CD4-positive, alpha-beta T cell (primary cell): ENCODE measurements at regions not wholly inside any gene's neighbourhood (a gene's known extent, or its start where the extent isn't known, plus 50 kb on each side); places are given as distances from the start of the nearest gene placed in this dataset.
"Not testable (repeated sequence)": the region's sequence is repeated elsewhere in the genome, so short reads cannot be mapped to it uniquely, and the experiment has no call there.

Experiments used
- ATAC-seq: fragments of 200-7000 bp; cut with Tn5 transposase; one replicate; pipeline ENCODE4 v1.10.0; 2022; ENCODE audit warnings: mild to moderate bottlenecking; ENCODE audit not compliant: poor library complexity
- CTCF ChIA-PET: fragments of 350-600 bp; sonication (Branson Sonifier 250); formaldehyde crosslinking; loops from one replicate; lab custom pipeline; 2021; ENCODE audit warnings: antibody characterized with exemption, inconsistent platforms; lab: Charles Lee
- POLR2A ChIA-PET: fragments of 350-600 bp; sonication (Branson Sonifier 250); formaldehyde crosslinking; loops from one replicate; lab custom pipeline; 2021; ENCODE audit warnings: antibody characterized with exemption, inconsistent platforms; lab: Charles Lee
- DNase-seq, 14 experiments: peaks; one replicate each; pipeline ENCODE4 v3.0.0-alpha.2; 2013 to 2020; ENCODE audit warnings: mixed read lengths in 2 of 14
- H3K27ac ChIP-seq, 2 donors: one replicate each; pipeline versions ENCODE4 v1.5.1 to v1.7.0; 2013; ENCODE audit warnings: low read length in 2 of 2, low read depth in 1 of 2, mild to moderate bottlenecking in 1 of 2
- H3K27me3 ChIP-seq, 2 experiments: 1 replicate in 1 of 2; 2 replicates in 1 of 2; pipeline versions ENCODE4 v1.6.1 to v1.7.0; 2013; ENCODE audit warnings: low read length in 2 of 2, control low read depth in 1 of 2, mild to moderate bottlenecking in 1 of 2, moderate library complexity in 1 of 2; ENCODE audit not compliant: insufficient read depth in 2 of 2, control insufficient read depth in 1 of 2
- H3K36me3 ChIP-seq: one replicate; pipeline ENCODE4 v1.6.1; 2013; ENCODE audit warnings: low read length, control low read depth; ENCODE audit not compliant: insufficient read depth
- H3K4me1 ChIP-seq: one replicate; pipeline ENCODE4 v1.6.1; 2013; ENCODE audit warnings: low read length, control low read depth; ENCODE audit not compliant: insufficient read depth
- H3K4me3 ChIP-seq: one replicate; pipeline ENCODE4 v1.5.1; 2013; ENCODE audit warnings: mild to moderate bottlenecking, low read length, moderate library complexity
- H3K9me3 ChIP-seq, 2 experiments: 1 replicate in 1 of 2; 2 replicates in 1 of 2; pipeline versions ENCODE4 v1.6.1 to v1.7.0; 2013; ENCODE audit warnings: low read length in 2 of 2, mild to moderate bottlenecking in 2 of 2, control low read depth in 1 of 2, moderate library complexity in 1 of 2; ENCODE audit not compliant: control insufficient read depth in 1 of 2, insufficient read depth in 1 of 2
- H3K27ac Mint-ChIP-seq: one replicate; pipeline ENCODE4 v1.8.0; 2020; ENCODE audit warnings: mixed read lengths
- H3K27me3 Mint-ChIP-seq: one replicate; pipeline ENCODE4 v1.8.0; 2021; ENCODE audit warnings: mixed read lengths
- H3K36me3 Mint-ChIP-seq: one replicate; pipeline ENCODE4 v1.8.0; 2021; ENCODE audit warnings: low read depth, mixed read lengths
- H3K4me1 Mint-ChIP-seq: one replicate; pipeline ENCODE4 v1.8.0; 2021; ENCODE audit warnings: low read depth, mixed read lengths
- H3K4me3 Mint-ChIP-seq: one replicate; pipeline ENCODE4 v1.8.0; 2020; ENCODE audit warnings: mild to moderate bottlenecking, mixed read lengths
- H3K9me3 Mint-ChIP-seq: one replicate; pipeline ENCODE4 v1.8.0; 2020; ENCODE audit warnings: mixed read lengths
- CTCF ChIP-seq: fragments of 200-600 bp; IDR thresholded peaks from one replicate; pipeline ENCODE4 v1.8.0; 2022; ENCODE audit warnings: antibody characterized with exemption, mild to moderate bottlenecking
- intact Hi-C, 2 experiments: fragments of 100-400 bp; cut with DNase I in 1 of 2; cut with micrococcal nuclease in 1 of 2; formaldehyde crosslinking; loops; one replicate each; pipeline versions ENCODE4 v1.15.1 to v1.9.0; 2023 to 2025; cut with DNase I, micrococcal nuclease

- Mint-ChIP-seq H3K4me1 (no peaks in the 10 kb centered on the region), H3K27me3 (no peaks in the 10 kb centered on the region), H3K9me3 (peaks cover 12% of the 10 kb centered on the region), H3K4me3 (no peak overlapping the region), H3K36me3 (no peaks in the 10 kb centered on the region), H3K27ac (no peak overlapping the region)
- POLR2A ChIA-PET: no interaction called here
- H3K27me3 ChIP-seq: no peaks in the 10 kb centered on the region
- ATAC-seq (no peak), DNase-seq (no peak)
- intact Hi-C loops: no loop called here
- H3K36me3 ChIP-seq: no peaks in the 10 kb centered on the region
- no peaks in the 10 kb centered on the region for H3K4me1 ChIP-seq
- CTCF ChIA-PET: no interaction called here
- H3K9me3 ChIP-seq: peaks cover 0 to 5% of the 10 kb centered on the region in 2 experiments
- no peak overlapping the region for H3K4me3 ChIP-seq
- no peak for TF ChIP-seq CTCF
- no peak overlapping the region for H3K27ac ChIP-seq
Measured at GRCh38 chr13:56586976-56587375, 553.7 kb upstream of the PRR20A start.

DNA sequence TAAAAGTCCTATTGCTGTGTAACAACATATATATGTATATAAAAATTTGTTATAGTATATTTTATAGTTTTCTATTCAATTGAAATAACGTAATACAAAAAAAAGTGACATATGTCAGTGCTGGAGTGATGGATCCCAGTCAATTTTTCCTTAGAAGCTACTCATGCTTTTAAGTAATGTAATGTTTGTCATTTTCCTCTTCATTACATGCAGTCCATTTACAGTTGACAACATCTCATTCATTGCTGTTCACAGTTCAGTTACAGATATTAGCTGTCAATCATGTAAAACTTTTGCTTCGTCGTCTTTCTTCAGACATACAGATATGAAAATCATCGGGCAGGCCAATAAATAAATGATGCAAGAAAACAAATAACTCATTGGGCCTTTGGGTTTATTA is 525.1 kb upstream of the PRR20A start:
- intact Hi-C loops: no loop called here
- Mint-ChIP-seq H3K27me3 (no peaks in the 10 kb centered on the region), H3K36me3 (no peaks in the 10 kb centered on the region), H3K4me1 (no peaks in the 10 kb centered on the region), H3K4me3 (no peak overlapping the region), H3K27ac (no peak overlapping the region), H3K9me3 (peaks cover 4% of the 10 kb centered on the region)
- POLR2A ChIA-PET: no interaction called here
- CTCF ChIA-PET: no interaction called here
- Histone ChIP-seq H3K27me3 (no peaks in the 10 kb centered on the region), H3K9me3 (no peaks in the 10 kb centered on the region), H3K36me3 (no peaks in the 10 kb centered on the region), H3K4me1 (no peaks in the 10 kb centered on the region), H3K27ac (no peak overlapping the region), H3K4me3 (no peak overlapping the region)
- TF ChIP-seq CTCF: no peak
- DNase-seq (no peak), ATAC-seq (no peak)

- H3K36me3 Mint-ChIP-seq: no peaks in the 10 kb centered on the region
- H3K4me3 ChIP-seq: no peak overlapping the region
- H3K27me3 ChIP-seq: no peaks in the 10 kb centered on the region
- H3K4me3 Mint-ChIP-seq: no peak overlapping the region
- H3K9me3 ChIP-seq: peaks cover 15 to 19% of the 10 kb centered on the region in 2 experiments
- no peaks in the 10 kb centered on the region for H3K36me3 ChIP-seq
- no peaks in the 10 kb centered on the region for H3K4me1 Mint-ChIP-seq
- ATAC-seq (no peak), DNase-seq (no peak)
- intact Hi-C loops: no loop called here
- no peaks in the 10 kb centered on the region for H3K27me3 Mint-ChIP-seq
- no peak overlapping the region for H3K27ac ChIP-seq
- H3K27ac Mint-ChIP-seq: no peak overlapping the region
- POLR2A ChIA-PET: no interaction called here
- no peaks in the 10 kb centered on the region for H3K4me1 ChIP-seq
- CTCF ChIA-PET: no interaction called here
- TF ChIP-seq CTCF: no peak
- peaks cover 12% of the 10 kb centered on the region for H3K9me3 Mint-ChIP-seq
Measured at GRCh38 chr13:56622840-56623239, 517.9 kb upstream of the PRR20A start.

- H3K4me1 Mint-ChIP-seq, H3K27ac Mint-ChIP-seq, DNase-seq, H3K27me3 ChIP-seq, CTCF ChIA-PET, POLR2A ChIA-PET, H3K36me3 ChIP-seq, intact Hi-C loops, H3K27me3 Mint-ChIP-seq, H3K27ac ChIP-seq, H3K4me1 ChIP-seq, H3K4me3 Mint-ChIP-seq, H3K4me3 ChIP-seq, H3K36me3 Mint-ChIP-seq, ATAC-seq, H3K9me3 ChIP-seq: not testable (repeated sequence)
- peaks cover 21% of the 10 kb centered on the region for H3K9me3 Mint-ChIP-seq
Measured at GRCh38 chr13:56628886-56629285, 511.8 kb upstream of the PRR20A start.

DNA sequence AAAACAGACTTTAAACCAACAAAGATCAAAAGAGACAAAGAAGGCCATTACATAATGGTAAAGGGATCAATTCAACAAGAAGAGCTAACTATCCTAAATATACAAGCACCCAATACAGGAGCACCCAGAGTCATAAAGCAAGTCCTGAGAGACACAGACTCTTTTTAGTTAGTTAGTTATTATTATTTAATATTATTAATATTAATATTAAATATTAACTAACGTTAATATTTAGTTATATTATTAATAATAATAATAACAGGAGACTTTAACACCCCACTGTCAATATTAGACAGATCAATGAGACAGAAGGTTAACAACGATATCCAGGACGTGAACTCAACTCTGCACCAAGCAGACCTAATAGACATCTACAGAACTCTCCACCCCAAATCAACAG is 509.7 kb upstream of the PRR20A start:
- H3K4me3 ChIP-seq, H3K4me1 ChIP-seq, DNase-seq, intact Hi-C loops, H3K4me1 Mint-ChIP-seq, H3K27me3 ChIP-seq, ATAC-seq, H3K9me3 ChIP-seq, H3K36me3 Mint-ChIP-seq, POLR2A ChIA-PET, H3K36me3 ChIP-seq, H3K27ac Mint-ChIP-seq, H3K27ac ChIP-seq, CTCF ChIA-PET, H3K27me3 Mint-ChIP-seq, H3K4me3 Mint-ChIP-seq: not testable (repeated sequence)
- H3K9me3 Mint-ChIP-seq: peaks cover 17% of the 10 kb centered on the region
